EL (cell line): ENCODE measurements at regions not wholly inside any gene's neighbourhood (a gene's known extent, or its start where the extent isn't known, plus 50 kb on each side); places are given as distances from the start of the nearest gene placed in this dataset.

Experiments
- DNase-seq: peaks from one replicate; pipeline ENCODE4 v3.0.0-alpha.2; 2016

- DNase-seq = no peak
Observed at GRCh38 chr2:58667137-58667774, 426.1 kb upstream of the FANCL start.

- DNase-seq = no peak
Observed at GRCh38 chr2:58666323-58666970, 425.3 kb upstream of the FANCL start.

GRCh38 chr2:58665154-58665553 lies 424.0 kb upstream of the FANCL start:
- no peak for DNase-seq

- DNase-seq = no peak
Observed at GRCh38 chr2:58664523-58665151, 423.5 kb upstream of the FANCL start.

- no peak for DNase-seq
Observed at GRCh38 chr2:58660046-58660445, 418.9 kb upstream of the FANCL start.

- no peak for DNase-seq
Observed at GRCh38 chr2:58655152-58655551, 414.0 kb upstream of the FANCL start.

- DNase-seq = no peak
Observed at GRCh38 chr2:58651930-58652329, 410.8 kb upstream of the FANCL start.

- no peak for DNase-seq
Observed at GRCh38 chr2:58650781-58651180, 409.7 kb upstream of the FANCL start.

- DNase-seq = no peak
Observed at GRCh38 chr2:58649756-58650155, 408.6 kb upstream of the FANCL start.

GRCh38 chr2:58645017-58645416 lies 403.9 kb upstream of the FANCL start:
- no peak for DNase-seq

GRCh38 chr2:58644451-58644850 lies 403.3 kb upstream of the FANCL start:
- no peak for DNase-seq

- DNase-seq = no peak
Observed at GRCh38 chr2:58641001-58641400, 399.9 kb upstream of the FANCL start.

GRCh38 chr2:58640042-58640441 lies 398.9 kb upstream of the FANCL start:
- DNase-seq = no peak

- peak; percentile 53 for DNase-seq
Observed at GRCh38 chr2:58638256-58638805, 397.2 kb upstream of the FANCL start.

GRCh38 chr2:58636872-58637271 lies 395.7 kb upstream of the FANCL start:
- no peak for DNase-seq

- DNase-seq = no peak
Observed at GRCh38 chr2:58635801-58636375, 394.8 kb upstream of the FANCL start.

GRCh38 chr2:58634653-58635370 lies 393.7 kb upstream of the FANCL start:
- DNase-seq = peak; percentile 65

- DNase-seq = peak; percentile 77
Observed at GRCh38 chr2:58633613-58634365, 392.7 kb upstream of the FANCL start.

- no peak for DNase-seq
Observed at GRCh38 chr2:58631986-58632385, 390.9 kb upstream of the FANCL start.

- no peak for DNase-seq
Observed at GRCh38 chr2:58629545-58630119, 388.5 kb upstream of the FANCL start.

GRCh38 chr2:58620896-58621295 lies 379.8 kb upstream of the FANCL start:
- DNase-seq = no peak

GRCh38 chr2:58620093-58620492 lies 379.0 kb upstream of the FANCL start:
- DNase-seq = peak; percentile 57
